Retinal pigment epithelial cell (primary cell): ENCODE measurements at regions not wholly inside any gene's neighbourhood (a gene's known extent, or its start where the extent isn't known, plus 50 kb on each side); places are given as distances from the start of the nearest gene placed in this dataset.

Experiments used
- DNase-seq: peaks from one replicate; pipeline ENCODE4 v3.0.0-alpha.2; 2010; ENCODE audit warnings: low read depth
- H3K4me3 ChIP-seq: 2 replicates; pipeline ENCODE4 v1.5.1; 2011; ENCODE audit warnings: mild to moderate bottlenecking, low read length, control low read depth, moderate library complexity
- CTCF ChIP-seq: conservative IDR thresholded peaks from 2 replicates; pipeline ENCODE4 v1.5.1; 2011; ENCODE audit warnings: low read depth, low read length, control low read depth, inconsistent platforms

- no peak for TF ChIP-seq CTCF
- no peak overlapping the region for H3K4me3 ChIP-seq
Measured at GRCh38 chr12:29847246-29847645, 63.5 kb upstream of the TMTC1 start.

GRCh38 chr12:29844667-29845066 is 60.9 kb upstream of the TMTC1 start:
- H3K4me3 ChIP-seq = no peak overlapping the region
- TF ChIP-seq CTCF = no peak

More at GRCh38 chr12:29847246-29847645, 63.5 kb upstream of the TMTC1 start:
- no peak for DNase-seq

GRCh38 chr12:29843036-29843435 is 59.3 kb upstream of the TMTC1 start:
- DNase-seq = no peak
- no peak overlapping the region for H3K4me3 ChIP-seq
- no peak for TF ChIP-seq CTCF

More at GRCh38 chr12:29844667-29845066, 60.9 kb upstream of the TMTC1 start:
- DNase-seq = no peak

GRCh38 chr12:29838768-29839167 is 55.0 kb upstream of the TMTC1 start:
- DNase-seq = no peak
- TF ChIP-seq CTCF = no peak
- H3K4me3 ChIP-seq = no peak overlapping the region
